Upper lobe of left lung (tissue), 6 donors: ENCODE measurements at regions not wholly inside any gene's neighbourhood (a gene's known extent, or its start where the extent isn't known, plus 50 kb on each side); places are given as distances from the start of the nearest gene placed in this dataset.

Source experiments
- ATAC-seq, 2 donors: fragments of 200-7000 bp; cut with Tn5 transposase; one replicate each; pipeline ENCODE4 v1.9.1; 2022; ENCODE audit warnings: mild to moderate bottlenecking in 2 of 2, moderate library complexity in 2 of 2; ENCODE audit not compliant: low FRiP score in 2 of 2
- DNase-seq, 2 donors: peaks; one replicate each; pipeline ENCODE4 v3.0.0-alpha.2; 2019 to 2020
- H3K27ac ChIP-seq, 4 donors: fragments of 200-600 bp; sonication (generic); one replicate each; pipeline ENCODE4 v1.5.1; 2016 to 2019
- H3K27me3 ChIP-seq, 4 donors: fragments of 200-600 bp; sonication (generic); one replicate each; pipeline ENCODE4 v1.5.1; 2017 to 2019
- H3K36me3 ChIP-seq, 4 donors: fragments of 200-600 bp; sonication (generic); one replicate each; pipeline ENCODE4 v1.5.1; 2016 to 2019
- H3K4me1 ChIP-seq, 4 donors: fragments of 200-600 bp; sonication (generic); one replicate each; pipeline ENCODE4 v1.5.1; 2018 to 2019
- H3K4me3 ChIP-seq, 4 donors: fragments of 200-600 bp; sonication (generic); one replicate each; pipeline ENCODE4 v1.5.1; 2017 to 2019; ENCODE audit warnings: mild to moderate bottlenecking in 2 of 4, moderate library complexity in 1 of 4
- H3K9me3 ChIP-seq, 4 donors: fragments of 200-600 bp; sonication (generic); one replicate each; pipeline ENCODE4 v1.5.1; 2018 to 2019
- EP300 ChIP-seq, 4 donors: sonication (generic); formaldehyde crosslinking; IDR thresholded peaks; one replicate each; pipeline ENCODE4 v1.5.1; 2017; ENCODE audit warnings: antibody characterized with exemption in 4 of 4, control low read depth in 2 of 4
- POLR2A ChIP-seq, 4 donors: fragments of 450-650 bp; IDR thresholded peaks; one replicate each; pipeline ENCODE4 v1.5.1; 2016 to 2017; ENCODE audit warnings: antibody characterized with exemption in 4 of 4, mild to moderate bottlenecking in 2 of 4
- POLR2AphosphoS5 ChIP-seq, 2 donors: sonication (generic); formaldehyde crosslinking; IDR thresholded peaks; one replicate each; pipeline ENCODE4 v1.5.1; 2017; ENCODE audit warnings: antibody characterized with exemption in 2 of 2
- WGBS, 2 donors: methylation state at CpG; one replicate each; pipeline ENCODE4 v1.1.5; 2017 to 2018; 5-methylcytosine and 5-hydroxymethylcytosine counted together
- TF ChIP-seq, protein P1 (sequence below), 6 experiments: fragments of 450-650 bp in 4 of 6; fragments of 200-600 bp in 2 of 6; sonication (generic) in 2 of 6; IDR thresholded peaks; one replicate each; pipeline ENCODE4 v1.5.1; 2016 to 2019; ENCODE audit warnings: antibody characterized with exemption in 6 of 6
- donor health status: DM: no; HTN: no; CAD: no; lungs with moderate emphysema.
- donor health status: DM: no; HTN: yes; CAD: no; lungs with severe emphysema.

DNA sequence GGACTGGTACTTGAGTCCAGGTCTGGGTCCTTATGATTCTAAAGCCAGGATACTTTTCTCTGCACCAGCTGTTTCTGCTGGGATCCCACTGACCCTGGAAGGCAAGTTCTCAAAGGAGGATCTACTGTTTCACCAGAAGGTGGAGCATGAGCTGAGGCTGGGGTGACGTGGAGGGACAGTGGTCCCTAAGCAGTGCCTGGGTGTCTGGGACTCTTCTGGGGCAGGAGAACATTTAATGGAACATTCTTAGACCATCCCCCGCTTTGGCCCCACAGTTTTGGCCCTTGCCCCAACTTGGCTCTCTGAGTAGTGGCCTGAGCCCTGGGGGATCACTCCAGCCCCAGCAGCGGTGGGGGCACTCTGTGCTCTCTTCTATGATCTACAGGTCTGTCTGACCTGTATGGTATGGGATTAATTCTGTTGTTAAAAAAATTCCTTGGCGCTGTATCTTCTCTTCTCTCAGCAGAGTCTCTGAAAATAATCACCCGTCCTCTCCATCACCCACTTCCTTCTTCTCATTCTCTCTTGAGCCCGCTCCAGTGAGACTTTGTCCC is 60.3 kb upstream of the CSF3R start:
- 54 to 66% methylated on average over 5 to 6 of the region's 6 CpGs for WGBS, 2 donors
- DNase-seq (no peak), ATAC-seq (no peak)
- Histone ChIP-seq H3K27ac (no peak overlapping the region), H3K36me3 (no peaks in the 10 kb centered on the region), H3K27me3 (no peaks in the 10 kb centered on the region), H3K9me3 (no peaks in the 10 kb centered on the region), H3K4me3 (no peak overlapping the region), H3K4me1 (no peaks in the 10 kb centered on the region)
- TF ChIP-seq, protein P1, sequence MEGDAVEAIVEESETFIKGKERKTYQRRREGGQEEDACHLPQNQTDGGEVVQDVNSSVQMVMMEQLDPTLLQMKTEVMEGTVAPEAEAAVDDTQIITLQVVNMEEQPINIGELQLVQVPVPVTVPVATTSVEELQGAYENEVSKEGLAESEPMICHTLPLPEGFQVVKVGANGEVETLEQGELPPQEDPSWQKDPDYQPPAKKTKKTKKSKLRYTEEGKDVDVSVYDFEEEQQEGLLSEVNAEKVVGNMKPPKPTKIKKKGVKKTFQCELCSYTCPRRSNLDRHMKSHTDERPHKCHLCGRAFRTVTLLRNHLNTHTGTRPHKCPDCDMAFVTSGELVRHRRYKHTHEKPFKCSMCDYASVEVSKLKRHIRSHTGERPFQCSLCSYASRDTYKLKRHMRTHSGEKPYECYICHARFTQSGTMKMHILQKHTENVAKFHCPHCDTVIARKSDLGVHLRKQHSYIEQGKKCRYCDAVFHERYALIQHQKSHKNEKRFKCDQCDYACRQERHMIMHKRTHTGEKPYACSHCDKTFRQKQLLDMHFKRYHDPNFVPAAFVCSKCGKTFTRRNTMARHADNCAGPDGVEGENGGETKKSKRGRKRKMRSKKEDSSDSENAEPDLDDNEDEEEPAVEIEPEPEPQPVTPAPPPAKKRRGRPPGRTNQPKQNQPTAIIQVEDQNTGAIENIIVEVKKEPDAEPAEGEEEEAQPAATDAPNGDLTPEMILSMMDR (IDR thresholded peaks at IDR 0.05), result no peak
- TF ChIP-seq EP300 (IDR thresholded peaks at IDR 0.05), result no peak
- TF ChIP-seq POLR2AphosphoS5 (IDR thresholded peaks at IDR 0.05), result no peak
- TF ChIP-seq POLR2A (IDR thresholded peaks at IDR 0.05), result no peak

DNA sequence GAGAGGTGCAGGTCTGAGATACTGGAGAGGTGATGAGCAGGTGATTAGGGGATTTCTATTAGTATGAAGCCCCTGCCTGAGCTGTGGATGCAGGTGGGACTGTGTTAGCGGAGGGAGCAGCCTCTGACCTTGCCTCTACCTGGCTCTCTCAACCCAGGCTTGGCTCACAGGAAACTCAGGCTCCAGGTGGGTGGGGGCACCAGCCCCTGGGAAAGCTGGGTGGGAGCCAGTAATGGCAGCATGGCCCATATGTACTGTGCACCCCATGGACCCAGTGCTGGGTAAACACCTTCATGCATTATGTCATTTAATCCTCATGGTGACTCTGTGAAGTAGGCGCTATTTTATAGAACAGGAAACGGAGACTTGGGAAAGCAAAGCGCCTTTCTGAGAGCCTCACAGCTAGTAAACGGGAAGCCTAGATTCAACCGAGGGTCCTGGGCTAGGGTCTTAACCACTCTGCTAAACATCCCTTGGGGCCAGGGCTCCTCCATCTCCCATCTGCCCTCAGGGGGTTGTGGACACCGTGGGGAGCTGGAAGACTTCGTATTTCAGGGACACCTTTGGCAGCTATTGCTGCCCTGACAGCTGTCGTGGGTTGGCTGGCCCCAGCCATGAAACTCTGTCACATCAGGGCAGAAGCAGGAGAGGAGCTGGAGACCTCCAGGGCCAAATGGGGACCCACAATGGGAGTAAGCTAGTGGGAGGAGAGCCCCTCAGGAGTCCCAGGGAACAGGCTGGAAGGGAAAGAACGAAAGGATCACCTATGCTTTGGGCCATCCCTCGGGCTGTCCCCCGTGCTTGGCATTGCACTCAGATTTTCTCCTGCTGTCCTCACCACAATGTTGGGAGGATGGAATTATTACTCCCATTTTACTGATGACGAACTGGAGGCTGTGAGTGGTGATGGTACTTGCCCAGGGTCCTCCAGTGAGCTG is 59.6 kb upstream of the CSF3R start:
- ATAC-seq (no peak), DNase-seq (no peak)
- H3K36me3 ChIP-seq, result no peaks in the 10 kb centered on the region
- WGBS, 2 donors, result 54 to 63% methylated on average over 9 to 12 of the region's 13 CpGs
- H3K9me3 ChIP-seq, result no peaks in the 10 kb centered on the region
- H3K27me3 ChIP-seq, result no peaks in the 10 kb centered on the region
- no peaks in the 10 kb centered on the region for H3K4me1 ChIP-seq
- H3K27ac ChIP-seq, result no peak overlapping the region
- H3K4me3 ChIP-seq, result no peak overlapping the region
- no peak for TF ChIP-seq POLR2AphosphoS5 (IDR thresholded peaks at IDR 0.05)
- TF ChIP-seq POLR2A (IDR thresholded peaks at IDR 0.05), result no peak
- no peak for TF ChIP-seq EP300 (IDR thresholded peaks at IDR 0.05)
- TF ChIP-seq, protein P1 (IDR thresholded peaks at IDR 0.05), result no peak

DNA sequence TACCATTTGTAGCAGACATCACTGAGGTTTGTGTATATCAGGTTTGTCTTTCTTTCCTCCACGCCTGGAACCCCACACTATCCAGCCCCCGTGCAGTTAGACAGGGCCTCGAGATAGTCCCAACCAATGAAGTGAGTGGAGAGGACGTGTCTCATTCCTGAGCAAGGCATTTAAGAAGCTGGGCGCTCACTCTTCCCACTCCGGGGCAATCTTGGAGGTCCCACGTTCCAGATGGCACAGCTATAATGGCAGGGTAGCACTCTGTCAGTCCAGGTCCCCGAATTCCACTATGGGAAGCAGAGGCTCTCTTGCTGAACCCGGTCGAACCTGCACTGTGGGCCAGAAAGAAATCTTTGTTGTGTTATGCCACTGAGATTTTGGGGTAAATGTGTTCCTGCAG is 57.3 kb upstream of the CSF3R start:
- H3K4me3 ChIP-seq, result no peak overlapping the region
- no peaks in the 10 kb centered on the region for H3K27me3 ChIP-seq
- H3K27ac ChIP-seq, result no peak overlapping the region
- H3K9me3 ChIP-seq, result no peaks in the 10 kb centered on the region
- no peak for DNase-seq
- H3K36me3 ChIP-seq, result no peaks in the 10 kb centered on the region
- ATAC-seq, result no peak
- no peaks in the 10 kb centered on the region for H3K4me1 ChIP-seq
- TF ChIP-seq, protein P1 (IDR thresholded peaks at IDR 0.05), result no peak
- TF ChIP-seq EP300 (IDR thresholded peaks at IDR 0.05) (no peak), POLR2AphosphoS5 (IDR thresholded peaks at IDR 0.05) (no peak), POLR2A (IDR thresholded peaks at IDR 0.05) (no peak)
- 69 to 72% methylated on average over 10 of the region's 10 CpGs for WGBS, 2 donors

DNA sequence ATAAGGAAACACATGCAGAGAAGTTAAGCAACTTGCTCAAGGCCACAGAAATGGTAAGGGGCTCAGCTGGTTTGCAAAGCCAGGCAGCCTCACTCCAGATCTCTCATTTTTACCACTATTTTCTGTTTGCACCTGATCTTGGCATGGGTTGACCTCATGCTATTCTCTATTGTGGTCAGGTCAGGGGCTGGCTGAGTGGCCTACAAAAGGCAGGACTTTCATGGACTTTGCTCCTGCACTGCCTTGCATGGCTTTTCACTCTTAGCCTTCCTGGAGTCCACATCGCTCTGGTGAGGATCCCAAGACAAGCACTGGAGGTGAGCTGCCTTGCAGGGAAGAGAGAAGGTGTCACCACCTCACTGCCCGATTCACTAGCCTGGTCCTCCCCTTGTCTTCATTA is 56.8 kb upstream of the CSF3R start:
- no peak for TF ChIP-seq POLR2AphosphoS5 (IDR thresholded peaks at IDR 0.05)
- TF ChIP-seq, protein P1 (IDR thresholded peaks at IDR 0.05), result no peak
- TF ChIP-seq POLR2A (IDR thresholded peaks at IDR 0.05), result no peak
- no peak for TF ChIP-seq EP300 (IDR thresholded peaks at IDR 0.05)
- 81 to 84% methylated on average over 2 of the region's 2 CpGs for WGBS, 2 donors
- H3K4me1 ChIP-seq, result no peaks in the 10 kb centered on the region
- no peaks in the 10 kb centered on the region for H3K9me3 ChIP-seq
- no peaks in the 10 kb centered on the region for H3K36me3 ChIP-seq
- no peak overlapping the region for H3K27ac ChIP-seq
- ATAC-seq (no peak), DNase-seq (no peak)
- no peak overlapping the region for H3K4me3 ChIP-seq
- no peaks in the 10 kb centered on the region for H3K27me3 ChIP-seq
